Activated effector memory CD4-positive, alpha-beta T cell treated with anti-CD3 and anti-CD28 coated beads, Interleukin-2, amount 50 U/mL, for 16 hours (primary cell): ENCODE measurements at regions not wholly inside any gene's neighbourhood (a gene's known extent, or its start where the extent isn't known, plus 50 kb on each side); places are given as distances from the start of the nearest gene placed in this dataset.
"Not testable (repeated sequence)": the region's sequence is repeated elsewhere in the genome, so short reads cannot be mapped to it uniquely, and the experiment has no call there.

ENCODE experiments used
- DNase-seq: peaks from one replicate; pipeline ENCODE4 v3.0.0-alpha.2; 2020

DNA sequence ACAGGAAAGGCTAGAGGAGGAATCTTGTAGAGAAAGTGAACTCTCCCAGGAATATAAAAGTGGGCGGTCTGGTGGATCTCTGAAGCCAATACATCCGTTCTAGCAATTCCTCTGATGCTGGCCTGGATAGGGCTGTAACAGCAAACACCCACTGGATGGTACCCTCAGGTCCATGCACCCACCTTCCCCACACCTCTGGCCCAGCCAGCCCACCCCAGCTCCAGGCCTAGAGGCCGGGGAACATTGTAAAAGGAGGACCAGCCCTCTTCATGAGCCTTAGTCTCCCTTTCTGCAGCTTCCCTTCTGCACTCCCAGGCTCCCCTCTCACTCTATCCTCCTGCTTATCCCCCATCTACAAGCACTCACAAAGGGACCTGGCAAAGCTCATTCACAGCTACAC is 443.9 kb downstream of the BUD13 start:
- DNase-seq, result no peak

- DNase-seq, result no peak
These were observed 444.4 kb downstream of the BUD13 start for GRCh38 chr11:116328391-116328790.

- no peak for DNase-seq
These were observed 446.6 kb downstream of the BUD13 start for GRCh38 chr11:116326146-116326545.

GRCh38 chr11:116325247-116325646 is 447.5 kb downstream of the BUD13 start:
- no peak for DNase-seq

GRCh38 chr11:116324077-116324476 is 448.7 kb downstream of the BUD13 start:
- DNase-seq, result not testable (repeated sequence)

GRCh38 chr11:116317212-116317611 is 455.6 kb downstream of the BUD13 start:
- no peak for DNase-seq

DNA sequence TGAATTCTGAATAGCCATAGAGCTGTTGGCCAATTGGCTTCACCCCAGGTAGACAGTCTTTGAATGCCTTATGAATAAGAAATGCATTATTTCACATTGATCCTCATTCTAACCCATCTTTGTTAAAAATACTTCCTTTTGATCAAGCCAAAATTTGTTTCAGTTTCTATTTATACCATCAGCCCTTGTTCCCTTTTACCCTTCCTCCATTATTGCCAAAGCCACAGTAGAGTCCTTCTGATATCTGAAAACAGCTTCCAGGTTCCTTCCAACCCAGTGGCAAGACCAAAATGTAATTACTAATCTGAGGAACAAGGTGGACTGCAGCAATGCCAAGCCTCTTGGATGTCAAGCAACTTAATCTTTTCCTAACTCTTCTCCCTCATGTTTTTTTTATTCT is 458.8 kb downstream of the BUD13 start:
- DNase-seq, result no peak

GRCh38 chr11:116312570-116313391 is 460.0 kb downstream of the BUD13 start:
- no peak for DNase-seq

GRCh38 chr11:116311206-116311605 is 461.6 kb downstream of the BUD13 start:
- no peak for DNase-seq

DNA sequence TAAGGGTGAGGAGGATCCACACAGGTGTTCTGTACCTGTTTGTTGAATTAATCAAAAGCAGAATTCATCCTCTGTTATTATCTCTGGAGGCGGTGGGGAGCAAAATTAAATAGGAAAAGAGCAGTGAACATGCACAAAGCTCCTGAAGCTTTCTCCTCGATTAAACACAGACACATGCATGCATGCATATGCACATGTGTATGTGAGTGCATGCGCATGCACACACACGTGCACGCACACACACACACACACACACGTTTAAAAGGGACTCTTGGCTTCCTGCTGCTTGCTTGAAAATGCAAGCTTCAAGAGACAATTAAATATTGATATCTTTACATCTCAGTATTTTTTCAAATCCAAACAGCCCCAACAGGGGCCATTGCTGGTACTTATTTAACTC is 462.1 kb downstream of the BUD13 start:
- DNase-seq, result no peak

- DNase-seq, result no peak
These were observed 462.6 kb downstream of the BUD13 start for GRCh38 chr11:116310226-116310625.

DNA sequence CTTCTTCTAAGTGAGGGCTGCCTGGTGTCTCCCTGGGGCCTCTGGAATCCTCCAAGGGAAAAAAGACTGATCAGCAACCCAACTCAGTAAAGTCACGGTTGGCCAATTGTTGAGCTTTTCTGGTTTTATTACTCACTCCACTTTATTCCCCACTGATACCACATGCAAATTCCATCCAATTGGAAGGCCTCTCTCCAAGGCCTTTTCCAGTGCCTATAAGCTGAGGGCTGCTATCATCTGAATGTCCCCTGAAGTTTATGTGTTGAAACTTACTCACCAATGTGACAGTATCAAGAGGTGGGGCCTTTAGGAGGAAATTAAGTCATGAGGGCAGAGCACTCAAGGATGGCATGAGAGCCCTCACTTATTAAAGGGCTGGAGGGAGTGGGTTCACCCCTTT is 463.3 kb downstream of the BUD13 start:
- no peak for DNase-seq

DNA sequence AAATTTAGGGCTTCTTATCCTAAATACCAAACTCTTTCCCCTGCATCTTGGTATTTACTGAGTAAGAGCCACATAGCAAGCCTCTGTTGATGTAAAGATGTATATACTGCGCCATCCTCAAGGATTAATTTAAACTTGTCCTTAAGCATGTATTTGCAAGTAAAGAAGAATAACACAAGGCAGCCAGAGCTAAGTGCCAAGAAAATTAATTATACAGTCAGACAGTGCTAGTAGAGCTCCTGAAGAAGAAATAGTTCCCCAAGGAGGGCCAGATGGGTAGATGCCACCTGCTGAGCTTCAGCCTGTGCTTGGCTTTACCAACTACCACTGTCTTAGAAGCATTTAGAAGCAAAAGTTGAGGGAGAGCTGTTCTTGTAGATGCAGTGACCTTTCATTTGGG is 470.0 kb downstream of the BUD13 start:
- DNase-seq, result no peak

GRCh38 chr11:116301141-116301540 is 471.6 kb downstream of the BUD13 start:
- no peak for DNase-seq

GRCh38 chr11:116300232-116300631 is 472.6 kb downstream of the BUD13 start:
- DNase-seq, result no peak

GRCh38 chr11:116294630-116295029 is 478.2 kb downstream of the BUD13 start:
- DNase-seq, result no peak

- DNase-seq, result no peak
These were observed 484.9 kb downstream of the BUD13 start for GRCh38 chr11:116287866-116288265.

DNA sequence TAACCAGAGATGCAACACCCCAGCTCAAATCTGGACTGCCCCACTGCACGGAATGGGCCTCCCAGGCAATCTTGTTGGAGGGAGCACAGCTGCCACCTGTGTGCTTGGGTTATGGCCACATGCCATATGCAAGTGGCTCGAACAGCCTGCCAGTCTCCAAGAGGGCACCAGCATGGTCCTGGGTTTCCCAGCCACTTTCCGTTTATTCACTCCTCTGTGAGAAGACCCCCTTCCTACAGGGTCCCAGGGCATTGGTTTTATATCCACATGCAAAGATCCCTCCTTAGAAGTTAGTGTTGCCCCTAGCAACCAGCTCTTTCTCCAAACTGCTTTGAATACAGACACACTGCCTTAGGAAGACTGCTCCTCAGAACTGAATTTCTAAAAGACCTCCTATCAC is 487.8 kb downstream of the BUD13 start:
- no peak for DNase-seq

- no peak for DNase-seq
These were observed 489.5 kb downstream of the BUD13 start for GRCh38 chr11:116283300-116283699.

DNA sequence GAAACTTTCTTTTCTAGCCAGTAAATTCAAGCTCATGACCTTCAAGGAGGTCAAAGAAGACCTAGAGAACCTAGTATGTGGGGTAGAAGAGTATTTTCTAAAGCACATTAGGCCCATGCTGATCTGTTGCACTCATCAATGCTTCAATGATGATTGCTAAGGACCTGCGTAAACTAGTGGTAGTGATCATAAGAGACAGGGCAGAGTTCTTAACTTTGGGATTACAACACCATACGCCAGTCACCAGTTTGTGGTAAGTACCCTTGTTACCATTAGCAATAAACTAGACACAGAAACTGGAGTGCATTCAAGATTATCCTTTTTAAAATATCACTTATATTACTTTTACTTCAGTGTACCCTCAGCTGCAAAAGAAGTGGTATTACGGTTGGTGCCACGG is 490.3 kb downstream of the BUD13 start:
- DNase-seq, result no peak

- DNase-seq, result no peak
These were observed 491.3 kb downstream of the BUD13 start for GRCh38 chr11:116281173-116282160.

- no peak for DNase-seq
These were observed 493.3 kb downstream of the BUD13 start for GRCh38 chr11:116279511-116279910.

DNA sequence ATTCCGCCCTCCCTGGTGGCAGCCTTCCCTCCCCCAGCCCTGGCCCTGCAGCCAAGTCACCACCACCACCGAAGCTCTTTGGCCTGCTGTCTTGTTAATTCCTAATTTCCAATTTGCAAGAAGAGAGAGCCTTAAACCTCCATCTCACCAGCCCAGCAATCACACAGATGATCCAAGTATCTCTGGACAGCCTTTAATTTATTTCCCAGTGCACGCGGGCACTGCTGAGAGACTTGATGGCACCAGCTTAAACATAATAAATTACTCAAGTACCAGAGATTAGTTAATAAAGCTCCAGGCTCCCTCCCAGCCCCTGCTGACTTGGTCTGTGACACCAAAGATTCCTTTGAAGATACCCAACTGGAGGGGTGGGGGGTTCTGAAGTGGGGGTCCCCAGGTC is 494.7 kb downstream of the BUD13 start:
- DNase-seq, result no peak
